ENCODE measurements at regions not wholly inside any gene's neighbourhood (a gene's known extent, or its start where the extent isn't known, plus 50 kb on each side); places are given as distances from the start of the nearest gene placed in this dataset.

- POLR2A ChIA-PET (ENCODE audit: low non-redundant PET), result no interaction called here
- DNase-seq (ENCODE audit: low spot score), result no peak
- Histone ChIP-seq H3K27me3 (replicated peaks; ENCODE audit: insufficient read depth, low read depth, low read length, poor library complexity) (no peaks in the 10 kb centered on the region), H3K4me3 (ENCODE audit: low read depth, low read length, poor library complexity, severe bottlenecking) (no peak overlapping the region), H3K4me1 (ENCODE audit: insufficient read depth, low read length, poor library complexity, severe bottlenecking) (no peaks in the 10 kb centered on the region), H3K36me3 (ENCODE audit: insufficient read depth, low read length, poor library complexity, severe bottlenecking) (no peaks in the 10 kb centered on the region), H3K27ac (ENCODE audit: low read depth, low read length, poor library complexity, severe bottlenecking) (no peak overlapping the region), H3K9me3 (ENCODE audit: low read depth, low read length, poor library complexity, severe bottlenecking) (no peaks in the 10 kb centered on the region)
- BruUV-seq (replicated peaks), result no TSS peak
- TF ChIP-seq CTCF (conservative IDR thresholded peaks at IDR 0.05; ENCODE audit: low read depth, low read length) (no peak), EZH2 (IDR thresholded peaks at IDR 0.05; ENCODE audit: borderline replicate concordance, low read depth, low read length, poor library complexity, severe bottlenecking) (no peak)
- CTCF ChIA-PET, result no interaction called here
- intact Hi-C loops (cut with micrococcal nuclease; ENCODE audit: unreplicated experiment), result no loop called here
Observed at GRCh38 chr13:54657588-54657987, 1629.0 kb downstream of the OLFM4 start.

- POLR2A ChIA-PET (ENCODE audit: low non-redundant PET), result no interaction called here
Observed at GRCh38 chr13:54658771-54659170, 1630.2 kb downstream of the OLFM4 start.

GRCh38 chr13:54660277-54660676 is 1631.7 kb downstream of the OLFM4 start:
- no peak for TF ChIP-seq CTCF (conservative IDR thresholded peaks at IDR 0.05; ENCODE audit: low read depth, low read length)
- TF ChIP-seq EZH2 (IDR thresholded peaks at IDR 0.05; ENCODE audit: borderline replicate concordance, low read depth, low read length, poor library complexity, severe bottlenecking), result no peak
- Histone ChIP-seq H3K4me1 (ENCODE audit: insufficient read depth, low read length, poor library complexity, severe bottlenecking) (no peaks in the 10 kb centered on the region), H3K9me3 (ENCODE audit: low read depth, low read length, poor library complexity, severe bottlenecking) (no peaks in the 10 kb centered on the region), H3K36me3 (ENCODE audit: insufficient read depth, low read length, poor library complexity, severe bottlenecking) (no peaks in the 10 kb centered on the region), H3K4me3 (ENCODE audit: low read depth, low read length, poor library complexity, severe bottlenecking) (no peak overlapping the region), H3K27ac (ENCODE audit: low read depth, low read length, poor library complexity, severe bottlenecking) (no peak overlapping the region), H3K27me3 (replicated peaks; ENCODE audit: insufficient read depth, low read depth, low read length, poor library complexity) (no peaks in the 10 kb centered on the region)
- CTCF ChIA-PET, result no interaction called here
- POLR2A ChIA-PET (ENCODE audit: low non-redundant PET), result no interaction called here
- BruUV-seq (replicated peaks), result no TSS peak
- DNase-seq (ENCODE audit: low spot score), result no peak
- intact Hi-C loops (cut with micrococcal nuclease; ENCODE audit: unreplicated experiment), result no loop called here

More at GRCh38 chr13:54658771-54659170, 1630.2 kb downstream of the OLFM4 start:
- Histone ChIP-seq H3K4me1 (ENCODE audit: insufficient read depth, low read length, poor library complexity, severe bottlenecking) (no peaks in the 10 kb centered on the region), H3K36me3 (ENCODE audit: insufficient read depth, low read length, poor library complexity, severe bottlenecking) (no peaks in the 10 kb centered on the region), H3K4me3 (ENCODE audit: low read depth, low read length, poor library complexity, severe bottlenecking) (no peak overlapping the region), H3K9me3 (ENCODE audit: low read depth, low read length, poor library complexity, severe bottlenecking) (no peaks in the 10 kb centered on the region), H3K27ac (ENCODE audit: low read depth, low read length, poor library complexity, severe bottlenecking) (no peak overlapping the region), H3K27me3 (replicated peaks; ENCODE audit: insufficient read depth, low read depth, low read length, poor library complexity) (no peaks in the 10 kb centered on the region)
- no peak for DNase-seq (ENCODE audit: low spot score)
- CTCF ChIA-PET, result no interaction called here
- intact Hi-C loops (cut with micrococcal nuclease; ENCODE audit: unreplicated experiment), result no loop called here
- no TSS peak for BruUV-seq (replicated peaks)
- TF ChIP-seq CTCF (conservative IDR thresholded peaks at IDR 0.05; ENCODE audit: low read depth, low read length), result no peak
- no peak for TF ChIP-seq EZH2 (IDR thresholded peaks at IDR 0.05; ENCODE audit: borderline replicate concordance, low read depth, low read length, poor library complexity, severe bottlenecking)
